ENCODE measurements at regions not wholly inside any gene's neighbourhood (a gene's known extent, or its start where the extent isn't known, plus 50 kb on each side); places are given as distances from the start of the nearest gene placed in this dataset.

GRCh38 chr7:65269150-65269856, 104.4 kb upstream of the ZNF92 start:
- Mint-ChIP-seq H3K36me3 (ENCODE audit: low read depth, unreplicated experiment) (no peaks in the 10 kb centered on the region), H3K4me1 (ENCODE audit: low read depth, unreplicated experiment) (no peaks in the 10 kb centered on the region), H3K27ac (ENCODE audit: unreplicated experiment) (no peak overlapping the region), H3K4me3 (ENCODE audit: unreplicated experiment) (peak overlapping the region; percentile 88), H3K9me3 (ENCODE audit: unreplicated experiment) (no peaks in the 10 kb centered on the region), H3K27me3 (ENCODE audit: low read depth, unreplicated experiment) (peaks cover 36% of the 10 kb centered on the region)
- peaks cover 6% of the 10 kb centered on the region for H3K4me1 ChIP-seq (ENCODE audit: insufficient read depth, low read length)
- no peaks in the 10 kb centered on the region for H3K79me2 ChIP-seq (ENCODE audit: insufficient read depth, low read length)
- H3K4me2 ChIP-seq (ENCODE audit: low read length), result peak overlapping the region; percentile 94
- FAIRE-seq (no peak), DNase-seq (ENCODE audit: low read depth) (peak; percentile 78)
- H3K9me3 ChIP-seq (ENCODE audit: insufficient read depth, low read depth, low read length), result no peaks in the 10 kb centered on the region
- H3K27ac ChIP-seq (ENCODE audit: low read depth, low read length), result peak overlapping the region; percentile 30
- no peaks in the 10 kb centered on the region for H3K36me3 ChIP-seq (ENCODE audit: insufficient read depth, low read length)
- no peaks in the 10 kb centered on the region for H3K27me3 ChIP-seq (ENCODE audit: insufficient read depth, low read length)
- TF ChIP-seq CTCF (IDR thresholded peaks at IDR 0.05; ENCODE audit: insufficient read depth, low read depth, low read length) (no peak), EZH2 (IDR thresholded peaks at IDR 0.05; ENCODE audit: insufficient read depth, low read length) (no peak)
- H2AFZ ChIP-seq (ENCODE audit: low read depth, low read length), result peak overlapping the region; percentile 99
- peak overlapping the region; percentile 81 for H3K9ac ChIP-seq (ENCODE audit: low read length)
- H4K20me1 ChIP-seq (ENCODE audit: insufficient read depth, low read length), result no peaks in the 10 kb centered on the region
- peak overlapping the region; percentile 74 for H3K4me3 ChIP-seq (ENCODE audit: insufficient read depth, low read depth, low read length)

GRCh38 chr7:65268782-65269149, 104.9 kb upstream of the ZNF92 start:
- H3K9me3 Mint-ChIP-seq (ENCODE audit: unreplicated experiment), result no peaks in the 10 kb centered on the region
- no peaks in the 10 kb centered on the region for H3K36me3 Mint-ChIP-seq (ENCODE audit: low read depth, unreplicated experiment)
- no peaks in the 10 kb centered on the region for H3K79me2 ChIP-seq (ENCODE audit: insufficient read depth, low read length)
- H2AFZ ChIP-seq (ENCODE audit: low read depth, low read length), result no peak overlapping the region
- H3K9me3 ChIP-seq (ENCODE audit: insufficient read depth, low read depth, low read length), result no peaks in the 10 kb centered on the region
- no peak overlapping the region for H3K27ac ChIP-seq (ENCODE audit: low read depth, low read length)
- DNase-seq (ENCODE audit: low read depth) (no peak), FAIRE-seq (no peak)
- H3K4me3 Mint-ChIP-seq (ENCODE audit: unreplicated experiment), result peak overlapping the region; percentile 88
- peaks cover 36% of the 10 kb centered on the region for H3K27me3 Mint-ChIP-seq (ENCODE audit: low read depth, unreplicated experiment)
- peaks cover 6% of the 10 kb centered on the region for H3K4me1 ChIP-seq (ENCODE audit: insufficient read depth, low read length)
- H3K27ac Mint-ChIP-seq (ENCODE audit: unreplicated experiment), result no peak overlapping the region
- no peak overlapping the region for H3K9ac ChIP-seq (ENCODE audit: low read length)
- no peaks in the 10 kb centered on the region for H3K36me3 ChIP-seq (ENCODE audit: insufficient read depth, low read length)
- no peaks in the 10 kb centered on the region for H4K20me1 ChIP-seq (ENCODE audit: insufficient read depth, low read length)
- H3K4me2 ChIP-seq (ENCODE audit: low read length), result peak overlapping the region; percentile 94
- H3K4me3 ChIP-seq (ENCODE audit: insufficient read depth, low read depth, low read length), result peak overlapping the region; percentile 74
- H3K27me3 ChIP-seq (ENCODE audit: insufficient read depth, low read length), result no peaks in the 10 kb centered on the region
- TF ChIP-seq CTCF (IDR thresholded peaks at IDR 0.05; ENCODE audit: insufficient read depth, low read depth, low read length), result no peak
- TF ChIP-seq EZH2 (IDR thresholded peaks at IDR 0.05; ENCODE audit: insufficient read depth, low read length), result no peak
- H3K4me1 Mint-ChIP-seq (ENCODE audit: low read depth, unreplicated experiment), result no peaks in the 10 kb centered on the region

GRCh38 chr7:65265933-65266519, 107.6 kb upstream of the ZNF92 start:
- H2AFZ ChIP-seq (ENCODE audit: low read depth, low read length), result no peak overlapping the region
- H3K27me3 ChIP-seq (ENCODE audit: insufficient read depth, low read length), result no peaks in the 10 kb centered on the region
- H3K4me2 ChIP-seq (ENCODE audit: low read length), result no peak overlapping the region
- H3K4me3 Mint-ChIP-seq (ENCODE audit: unreplicated experiment), result no peak overlapping the region
- no peak for DNase-seq (ENCODE audit: low read depth)
- no peak overlapping the region for H3K27ac Mint-ChIP-seq (ENCODE audit: unreplicated experiment)
- no peaks in the 10 kb centered on the region for H3K36me3 Mint-ChIP-seq (ENCODE audit: low read depth, unreplicated experiment)
- H3K4me3 ChIP-seq (ENCODE audit: insufficient read depth, low read depth, low read length), result no peak overlapping the region
- H3K4me1 ChIP-seq (ENCODE audit: insufficient read depth, low read length), result peaks cover 6% of the 10 kb centered on the region
- H3K9ac ChIP-seq (ENCODE audit: low read length), result no peak overlapping the region
- H3K36me3 ChIP-seq (ENCODE audit: insufficient read depth, low read length), result no peaks in the 10 kb centered on the region
- H3K9me3 Mint-ChIP-seq (ENCODE audit: unreplicated experiment), result no peaks in the 10 kb centered on the region
- no peaks in the 10 kb centered on the region for H3K4me1 Mint-ChIP-seq (ENCODE audit: low read depth, unreplicated experiment)
- H3K27me3 Mint-ChIP-seq (ENCODE audit: low read depth, unreplicated experiment), result peaks cover 33% of the 10 kb centered on the region
- TF ChIP-seq EZH2 (IDR thresholded peaks at IDR 0.05; ENCODE audit: insufficient read depth, low read length) (no peak), CTCF (IDR thresholded peaks at IDR 0.05; ENCODE audit: insufficient read depth, low read depth, low read length) (no peak)
- no peaks in the 10 kb centered on the region for H3K79me2 ChIP-seq (ENCODE audit: insufficient read depth, low read length)
- H3K9me3 ChIP-seq (ENCODE audit: insufficient read depth, low read depth, low read length), result no peaks in the 10 kb centered on the region
- H3K27ac ChIP-seq (ENCODE audit: low read depth, low read length), result no peak overlapping the region
- no peaks in the 10 kb centered on the region for H4K20me1 ChIP-seq (ENCODE audit: insufficient read depth, low read length)
- FAIRE-seq, result no peak
